HepG2 (cell line): ENCODE measurements at regions not wholly inside any gene's neighbourhood (a gene's known extent, or its start where the extent isn't known, plus 50 kb on each side); places are given as distances from the start of the nearest gene placed in this dataset.

Experiments used
- ATAC-seq: fragments of 200-7000 bp; cut with Tn5 transposase; 3 replicates; pipeline ENCODE4 v1.9.1; 2020; ENCODE audit warnings: mild to moderate bottlenecking, moderate library complexity
- BruUV-seq: library from RNA; stranded (reverse); fragments of 400-500 nt; replicated peaks from 2 replicates; lab custom pipeline; 2021; lab: Mats Ljungman, UMichigan
- CTCF ChIA-PET: fragments of 300-600 bp; formaldehyde crosslinking; extraction: SDS; loops from one replicate; lab custom pipeline; 2021; ENCODE audit warnings: low total read pairs, inconsistent platforms, low intra/inter-chr PET ratio; lab: Yijun Ruan, JAX
- POLR2A ChIA-PET: fragments of 350-600 bp; sonication (Branson Sonifier 250); formaldehyde crosslinking; loops from one replicate; lab custom pipeline; 2020; ENCODE audit warnings: antibody characterized with exemption, inconsistent platforms; lab: Yijun Ruan, JAX
- DNase-seq: peaks from one replicate; pipeline ENCODE4 v3.0.0-alpha.2; 2015; ENCODE audit warnings: low spot score
- FAIRE-seq: peaks from 3 replicates; lab custom pipeline; 2011; peaks lifted over from hg19 to GRCh38; lab: Jason Lieb, UNC
- H2AFZ ChIP-seq: one replicate; pipeline ENCODE4 v1.6.1; 2011; ENCODE audit warnings: low read length, inconsistent platforms
- H3K27ac ChIP-seq: fragments of 300-600 bp; 3 replicates; pipeline ENCODE4 v1.8.0; 2011; ENCODE audit warnings: mixed run types, mild to moderate bottlenecking, mixed read lengths, low read length, inconsistent platforms; ENCODE audit not compliant: insufficient read depth; ENCODE audit errors: extremely low read length
- H3K27me3 ChIP-seq, 2 experiments: fragments of 200-600 bp in 1 of 2; 2 replicates in 1 of 2; 3 replicates in 1 of 2; pipeline versions ENCODE4 v1.6.0 to v1.8.0; 2011; ENCODE audit warnings: low read length in 2 of 2, mild to moderate bottlenecking in 2 of 2, moderate library complexity in 2 of 2, inconsistent platforms in 1 of 2; ENCODE audit not compliant: insufficient read depth in 2 of 2, control insufficient read depth in 1 of 2
- H3K36me3 ChIP-seq, 2 experiments: fragments of 200-600 bp in 1 of 2; replicated peaks in 1 of 2; 2 replicates in 1 of 2; 3 replicates in 1 of 2; pipeline versions ENCODE4 v1.5.1 to v1.8.0; 2011; ENCODE audit warnings: low read length in 2 of 2, inconsistent platforms in 1 of 2; ENCODE audit not compliant: insufficient read depth in 2 of 2, control insufficient read depth in 1 of 2
- H3K4me1 ChIP-seq: 2 replicates; pipeline ENCODE4 v1.5.1; 2012; ENCODE audit warnings: low read length, inconsistent platforms; ENCODE audit not compliant: insufficient read depth
- H3K4me2 ChIP-seq: 2 replicates; pipeline ENCODE4 v1.6.0; 2011; ENCODE audit warnings: low read depth, low read length, inconsistent platforms
- H3K4me3 ChIP-seq, 3 experiments: fragments of 200-600 bp in 1 of 3; sonication (generic), shearing (Covaris generic) in 1 of 3; replicated peaks in 1 of 3; 2 replicates each; pipeline ENCODE4 v1.5.1; 2011 to 2016; ENCODE audit warnings: low read length in 3 of 3, inconsistent platforms in 2 of 3, low read depth in 2 of 3, mild to moderate bottlenecking in 2 of 3, control low read depth in 1 of 3, mixed read lengths in 1 of 3; ENCODE audit not compliant: insufficient read depth in 1 of 3
- H3K79me2 ChIP-seq: one replicate; pipeline ENCODE4 v1.6.1; 2011; ENCODE audit warnings: low read length, inconsistent platforms; ENCODE audit not compliant: insufficient read depth
- H3K9ac ChIP-seq: 2 replicates; pipeline ENCODE4 v1.6.0; 2011; ENCODE audit warnings: mild to moderate bottlenecking, low read depth, low read length, inconsistent platforms; ENCODE audit not compliant: insufficient read depth
- H3K9me3 ChIP-seq: 2 replicates; pipeline ENCODE4 v1.5.1; 2012; ENCODE audit warnings: mild to moderate bottlenecking, low read length
- H4K20me1 ChIP-seq: 2 replicates; pipeline ENCODE4 v1.6.0; 2011; ENCODE audit warnings: inconsistent platforms, mild to moderate bottlenecking, low read length, moderate library complexity; ENCODE audit not compliant: insufficient read depth
- AHR ChIP-seq: IDR thresholded peaks from 2 replicates; pipeline ENCODE4 v1.6.1; 2018; ENCODE audit warnings: missing genetic modification reagents, missing compliant biosample characterization
- HNRNPLL ChIP-seq: fragments of 200-400 bp; formaldehyde crosslinking; IDR thresholded peaks from 2 replicates; pipeline ENCODE4 v1.6.1; 2017; ENCODE audit warnings: mild to moderate bottlenecking, low read depth, low read length; ENCODE audit not compliant: poor library complexity, severe bottlenecking
- PAWR ChIP-seq: sonication (generic); formaldehyde crosslinking; IDR thresholded peaks from 2 replicates; pipeline ENCODE4 v1.4.0; 2020; ENCODE audit warnings: missing genetic modification reagents, mild to moderate bottlenecking, borderline replicate concordance
- SIN3A ChIP-seq: IDR thresholded peaks from 2 replicates; pipeline ENCODE4 v1.6.1; 2011; ENCODE audit warnings: low read depth, mild to moderate bottlenecking, control low read depth, low read length, borderline replicate concordance
- SP2 ChIP-seq: sonication (generic); formaldehyde crosslinking; IDR thresholded peaks from 2 replicates; pipeline ENCODE4 v1.5.1; 2020; ENCODE audit warnings: mild to moderate bottlenecking, missing genetic modification reagents
- ZNF547 ChIP-seq: sonication (generic); formaldehyde crosslinking; IDR thresholded peaks from 2 replicates; pipeline ENCODE4 v1.5.1; 2020; ENCODE audit warnings: mild to moderate bottlenecking, missing genetic modification reagents
- ZNF629 ChIP-seq: sonication (generic); formaldehyde crosslinking; conservative IDR thresholded peaks from 2 replicates; pipeline ENCODE4 v1.5.0; 2020; ENCODE audit warnings: missing genetic modification reagents
- ZNF724P ChIP-seq: sonication (generic); formaldehyde crosslinking; IDR thresholded peaks from 2 replicates; pipeline ENCODE4 v1.8.0; 2022; ENCODE audit warnings: missing genetic modification reagents, borderline replicate concordance
- WGBS: methylation state at CpG from one replicate; pipeline ENCODE4 v1.1.6; 2017; ENCODE audit warnings: low lambda C conversion rate; 5-methylcytosine and 5-hydroxymethylcytosine counted together
- in situ Hi-C: cut with HindIII; loops from 2 replicates; pipeline ENCODE4 v1.10.0; 2017; ENCODE audit warnings: low pct_unique_long_range_greater_than_20kb; ENCODE audit not compliant: extremely low pct_ligation_motif_present
- intact Hi-C: fragments of 100-400 bp; cut with micrococcal nuclease; formaldehyde crosslinking; loops from one replicate; pipeline ENCODE4 v1.10.0; 2022; ENCODE audit not compliant: unreplicated experiment
- TF ChIP-seq, protein P1 (sequence below), 2 experiments: sonication (generic) in 1 of 2; formaldehyde crosslinking in 1 of 2; IDR thresholded peaks; 2 replicates each; pipeline versions ENCODE4 v1.4.0 to v1.6.1; 2018 to 2020; ENCODE audit warnings: missing genetic modification reagents in 2 of 2, borderline replicate concordance in 1 of 2, low read depth in 1 of 2, mild to moderate bottlenecking in 1 of 2, missing biosample characterization in 1 of 2
- TF ChIP-seq, protein P2 (sequence below): sonication (generic); formaldehyde crosslinking; IDR thresholded peaks from 2 replicates; pipeline ENCODE4 v1.4.0; 2020; ENCODE audit warnings: missing genetic modification reagents, borderline replicate concordance
- TF ChIP-seq, protein P3 (sequence below): sonication (generic); formaldehyde crosslinking; IDR thresholded peaks from 2 replicates; pipeline ENCODE4 v1.4.0; 2020; ENCODE audit warnings: mild to moderate bottlenecking, missing genetic modification reagents

DNA sequence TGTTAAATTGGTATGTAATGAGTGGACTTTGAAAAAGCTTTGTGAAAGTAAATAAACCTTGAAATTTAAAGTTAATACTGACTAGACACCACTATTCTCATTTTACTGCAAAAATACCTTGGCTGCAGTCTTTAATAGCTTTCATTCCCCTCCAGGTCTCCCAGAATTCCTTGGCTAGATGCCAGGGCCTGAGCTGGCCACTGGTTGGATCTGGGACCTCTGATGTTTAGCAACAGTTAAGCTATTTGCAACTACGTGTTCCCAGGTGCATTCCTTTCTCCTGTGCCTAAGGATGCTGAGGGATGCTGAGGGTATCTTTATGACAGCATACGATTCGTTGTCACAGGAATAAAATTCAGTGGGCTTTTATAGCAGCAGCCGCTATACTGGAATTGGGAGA, 938.7 kb downstream of the TTLL7 start:
- ChIA-PET POLR2A (no interaction called here), CTCF (no interaction called here)
- no peak overlapping the region for H3K4me3 ChIP-seq
- no peaks in the 10 kb centered on the region for H3K4me1 ChIP-seq
- BruUV-seq = no TSS peak
- H3K4me2 ChIP-seq = no peak overlapping the region
- intact Hi-C loops = no loop called here
- peaks cover 96% of the 10 kb centered on the region for H3K9me3 ChIP-seq
- H3K79me2 ChIP-seq = no peaks in the 10 kb centered on the region
- H3K36me3 ChIP-seq = no peaks in the 10 kb centered on the region
- no peaks in the 10 kb centered on the region for H4K20me1 ChIP-seq
- no peak for FAIRE-seq
- 8% methylated on average over 4 of the region's 4 CpGs for WGBS
- no peak for TF ChIP-seq ZNF724P (CRISPR knock-in tag)
- TF ChIP-seq SP2 (CRISPR knock-in tag) = no peak
- no peak for TF ChIP-seq AHR (CRISPR knock-in tag)
- no peak for TF ChIP-seq HNRNPLL
- TF ChIP-seq ZNF629 (CRISPR knock-in tag) = no peak
- TF ChIP-seq, protein P1, sequence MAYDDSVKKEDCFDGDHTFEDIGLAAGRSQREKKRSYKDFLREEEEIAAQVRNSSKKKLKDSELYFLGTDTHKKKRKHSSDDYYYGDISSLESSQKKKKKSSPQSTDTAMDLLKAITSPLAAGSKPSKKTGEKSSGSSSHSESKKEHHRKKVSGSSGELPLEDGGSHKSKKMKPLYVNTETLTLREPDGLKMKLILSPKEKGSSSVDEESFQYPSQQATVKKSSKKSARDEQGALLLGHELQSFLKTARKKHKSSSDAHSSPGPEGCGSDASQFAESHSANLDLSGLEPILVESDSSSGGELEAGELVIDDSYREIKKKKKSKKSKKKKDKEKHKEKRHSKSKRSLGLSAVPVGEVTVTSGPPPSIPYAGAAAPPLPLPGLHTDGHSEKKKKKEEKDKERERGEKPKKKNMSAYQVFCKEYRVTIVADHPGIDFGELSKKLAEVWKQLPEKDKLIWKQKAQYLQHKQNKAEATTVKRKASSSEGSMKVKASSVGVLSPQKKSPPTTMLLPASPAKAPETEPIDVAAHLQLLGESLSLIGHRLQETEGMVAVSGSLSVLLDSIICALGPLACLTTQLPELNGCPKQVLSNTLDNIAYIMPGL (CRISPR knock-in tag; IDR thresholded peaks at IDR 0.05; ENCODE audit: borderline replicate concordance in 1 of 2, low read depth in 1 of 2) = no peak
- no peak for TF ChIP-seq ZNF547 (CRISPR knock-in tag)
- TF ChIP-seq, protein P2, sequence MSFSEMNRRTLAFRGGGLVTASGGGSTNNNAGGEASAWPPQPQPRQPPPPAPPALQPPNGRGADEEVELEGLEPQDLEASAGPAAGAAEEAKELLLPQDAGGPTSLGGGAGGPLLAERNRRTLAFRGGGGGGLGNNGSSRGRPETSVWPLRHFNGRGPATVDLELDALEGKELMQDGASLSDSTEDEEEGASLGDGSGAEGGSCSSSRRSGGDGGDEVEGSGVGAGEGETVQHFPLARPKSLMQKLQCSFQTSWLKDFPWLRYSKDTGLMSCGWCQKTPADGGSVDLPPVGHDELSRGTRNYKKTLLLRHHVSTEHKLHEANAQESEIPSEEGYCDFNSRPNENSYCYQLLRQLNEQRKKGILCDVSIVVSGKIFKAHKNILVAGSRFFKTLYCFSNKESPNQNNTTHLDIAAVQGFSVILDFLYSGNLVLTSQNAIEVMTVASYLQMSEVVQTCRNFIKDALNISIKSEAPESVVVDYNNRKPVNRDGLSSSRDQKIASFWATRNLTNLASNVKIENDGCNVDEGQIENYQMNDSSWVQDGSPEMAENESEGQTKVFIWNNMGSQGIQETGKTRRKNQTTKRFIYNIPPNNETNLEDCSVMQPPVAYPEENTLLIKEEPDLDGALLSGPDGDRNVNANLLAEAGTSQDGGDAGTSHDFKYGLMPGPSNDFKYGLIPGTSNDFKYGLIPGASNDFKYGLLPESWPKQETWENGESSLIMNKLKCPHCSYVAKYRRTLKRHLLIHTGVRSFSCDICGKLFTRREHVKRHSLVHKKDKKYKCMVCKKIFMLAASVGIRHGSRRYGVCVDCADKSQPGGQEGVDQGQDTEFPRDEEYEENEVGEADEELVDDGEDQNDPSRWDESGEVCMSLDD (CRISPR knock-in tag) = no peak
- TF ChIP-seq PAWR = no peak
- TF ChIP-seq SIN3A = no peak
- TF ChIP-seq, protein P3, sequence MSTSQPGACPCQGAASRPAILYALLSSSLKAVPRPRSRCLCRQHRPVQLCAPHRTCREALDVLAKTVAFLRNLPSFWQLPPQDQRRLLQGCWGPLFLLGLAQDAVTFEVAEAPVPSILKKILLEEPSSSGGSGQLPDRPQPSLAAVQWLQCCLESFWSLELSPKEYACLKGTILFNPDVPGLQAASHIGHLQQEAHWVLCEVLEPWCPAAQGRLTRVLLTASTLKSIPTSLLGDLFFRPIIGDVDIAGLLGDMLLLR = no peak
- in situ Hi-C loops = no loop called here
- no peak overlapping the region for H2AFZ ChIP-seq
- H3K27ac ChIP-seq = no peak overlapping the region
- H3K27me3 ChIP-seq = no peaks in the 10 kb centered on the region
- no peak for DNase-seq
- no peak overlapping the region for H3K9ac ChIP-seq
- ATAC-seq = no peak
